ENCODE measurements at regions not wholly inside any gene's neighbourhood (a gene's known extent, or its start where the extent isn't known, plus 50 kb on each side); places are given as distances from the start of the nearest gene placed in this dataset.

DNA sequence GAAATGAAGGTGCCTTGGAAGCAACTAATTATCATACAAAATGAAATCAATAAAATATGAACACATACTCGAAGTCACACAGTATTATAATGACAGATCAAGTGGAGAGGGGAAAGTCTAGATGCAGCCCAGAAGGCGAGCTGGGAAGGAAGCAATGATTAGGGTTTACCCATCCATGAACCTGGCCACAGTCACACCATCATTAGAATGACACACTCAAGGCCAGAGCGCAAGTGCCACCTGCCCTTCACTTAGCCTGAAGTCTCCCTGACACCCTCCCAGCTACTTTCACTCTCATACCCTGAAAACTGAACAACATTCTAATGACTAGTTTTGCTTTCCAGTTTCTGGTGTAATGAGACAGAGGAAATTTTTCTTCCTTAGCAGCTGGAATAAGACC lies 302.8 kb upstream of the JARID2 start:
- TF ChIP-seq, protein P1, sequence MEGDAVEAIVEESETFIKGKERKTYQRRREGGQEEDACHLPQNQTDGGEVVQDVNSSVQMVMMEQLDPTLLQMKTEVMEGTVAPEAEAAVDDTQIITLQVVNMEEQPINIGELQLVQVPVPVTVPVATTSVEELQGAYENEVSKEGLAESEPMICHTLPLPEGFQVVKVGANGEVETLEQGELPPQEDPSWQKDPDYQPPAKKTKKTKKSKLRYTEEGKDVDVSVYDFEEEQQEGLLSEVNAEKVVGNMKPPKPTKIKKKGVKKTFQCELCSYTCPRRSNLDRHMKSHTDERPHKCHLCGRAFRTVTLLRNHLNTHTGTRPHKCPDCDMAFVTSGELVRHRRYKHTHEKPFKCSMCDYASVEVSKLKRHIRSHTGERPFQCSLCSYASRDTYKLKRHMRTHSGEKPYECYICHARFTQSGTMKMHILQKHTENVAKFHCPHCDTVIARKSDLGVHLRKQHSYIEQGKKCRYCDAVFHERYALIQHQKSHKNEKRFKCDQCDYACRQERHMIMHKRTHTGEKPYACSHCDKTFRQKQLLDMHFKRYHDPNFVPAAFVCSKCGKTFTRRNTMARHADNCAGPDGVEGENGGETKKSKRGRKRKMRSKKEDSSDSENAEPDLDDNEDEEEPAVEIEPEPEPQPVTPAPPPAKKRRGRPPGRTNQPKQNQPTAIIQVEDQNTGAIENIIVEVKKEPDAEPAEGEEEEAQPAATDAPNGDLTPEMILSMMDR (IDR thresholded peaks at IDR 0.05; ENCODE audit: partially characterized antibody, unreplicated experiment), result no peak
- H3K27me3 Mint-ChIP-seq (ENCODE audit: unreplicated experiment), result peaks cover 1% of the 10 kb centered on the region
- no peak overlapping the region for H3K4me3 Mint-ChIP-seq (ENCODE audit: unreplicated experiment)
- H3K27ac Mint-ChIP-seq (ENCODE audit: unreplicated experiment), result no peak overlapping the region
- H3K36me3 Mint-ChIP-seq (ENCODE audit: unreplicated experiment), result no peaks in the 10 kb centered on the region
- no peaks in the 10 kb centered on the region for H3K4me1 Mint-ChIP-seq (ENCODE audit: low read depth, unreplicated experiment)
- H3K9me3 Mint-ChIP-seq (ENCODE audit: unreplicated experiment), result no peaks in the 10 kb centered on the region
- DNase-seq, result no peak

DNA sequence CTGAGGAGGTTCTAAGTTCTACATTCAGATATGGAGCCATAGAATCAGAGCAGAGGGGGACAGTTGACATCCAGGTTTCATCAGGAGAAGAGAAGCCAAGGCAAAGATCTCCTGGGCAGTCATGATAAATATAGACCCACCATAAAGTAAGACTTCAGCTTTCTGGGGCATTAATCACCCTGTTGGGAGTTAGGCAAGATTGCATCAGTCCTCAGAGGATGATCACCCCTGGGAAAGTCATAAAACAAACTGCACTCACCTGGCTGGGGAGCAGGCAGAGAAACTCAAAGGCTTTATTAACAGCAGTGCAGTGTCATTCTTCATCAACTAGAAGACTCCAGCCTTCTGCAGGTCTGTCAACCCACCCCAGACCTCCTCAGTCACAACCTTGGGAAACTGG lies 301.3 kb upstream of the JARID2 start:
- Mint-ChIP-seq H3K4me3 (ENCODE audit: unreplicated experiment) (no peak overlapping the region), H3K27me3 (ENCODE audit: unreplicated experiment) (peaks cover 1% of the 10 kb centered on the region), H3K27ac (ENCODE audit: unreplicated experiment) (no peak overlapping the region), H3K4me1 (ENCODE audit: low read depth, unreplicated experiment) (no peaks in the 10 kb centered on the region), H3K36me3 (ENCODE audit: unreplicated experiment) (no peaks in the 10 kb centered on the region), H3K9me3 (ENCODE audit: unreplicated experiment) (no peaks in the 10 kb centered on the region)
- TF ChIP-seq, protein P1 (IDR thresholded peaks at IDR 0.05; ENCODE audit: partially characterized antibody, unreplicated experiment), result no peak
- no peak for DNase-seq

DNA sequence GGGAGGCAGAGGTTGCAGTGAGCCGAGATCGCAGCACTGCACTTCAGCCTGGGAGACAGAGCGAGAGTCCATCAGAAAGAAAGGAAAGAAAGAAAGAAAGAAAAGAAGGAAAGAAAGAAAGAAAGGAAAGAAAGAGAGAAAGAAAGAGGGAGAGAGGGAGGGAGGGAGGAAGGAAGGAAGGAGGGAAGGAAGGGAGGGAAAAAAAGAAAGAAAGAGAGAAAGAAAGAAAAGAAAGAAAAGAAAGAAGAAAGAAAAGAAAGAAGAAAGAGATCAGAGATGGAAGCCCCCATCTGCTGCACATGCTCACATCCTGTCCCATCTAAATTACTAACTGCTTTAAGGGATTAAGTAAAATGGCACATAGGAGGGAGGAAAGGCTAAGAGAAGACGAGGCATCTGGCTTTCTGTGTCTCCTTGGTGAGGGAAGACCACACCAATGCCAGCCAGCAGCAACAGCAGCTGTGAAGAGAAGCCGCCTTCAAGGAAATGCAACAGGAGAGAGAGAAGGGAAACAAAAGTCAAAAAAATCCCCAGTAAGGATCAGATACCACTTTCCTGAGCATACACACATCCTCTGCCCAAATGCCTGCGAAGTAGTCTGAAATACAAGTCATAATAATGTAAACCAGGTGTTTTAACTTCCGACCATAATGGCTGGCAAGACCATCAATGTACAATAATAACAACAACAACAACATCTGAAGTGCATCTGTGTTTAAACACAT lies 300.2 kb upstream of the JARID2 start:
- TF ChIP-seq, protein P1 (IDR thresholded peaks at IDR 0.05; ENCODE audit: partially characterized antibody, unreplicated experiment), result no peak
- H3K4me1 Mint-ChIP-seq (ENCODE audit: low read depth, unreplicated experiment), result peaks cover 8% of the 10 kb centered on the region
- H3K9me3 Mint-ChIP-seq (ENCODE audit: unreplicated experiment), result no peaks in the 10 kb centered on the region
- DNase-seq, result no peak
- H3K27me3 Mint-ChIP-seq (ENCODE audit: unreplicated experiment), result peaks cover 1% of the 10 kb centered on the region
- no peaks in the 10 kb centered on the region for H3K36me3 Mint-ChIP-seq (ENCODE audit: unreplicated experiment)
- no peak overlapping the region for H3K4me3 Mint-ChIP-seq (ENCODE audit: unreplicated experiment)
- no peak overlapping the region for H3K27ac Mint-ChIP-seq (ENCODE audit: unreplicated experiment)

DNA sequence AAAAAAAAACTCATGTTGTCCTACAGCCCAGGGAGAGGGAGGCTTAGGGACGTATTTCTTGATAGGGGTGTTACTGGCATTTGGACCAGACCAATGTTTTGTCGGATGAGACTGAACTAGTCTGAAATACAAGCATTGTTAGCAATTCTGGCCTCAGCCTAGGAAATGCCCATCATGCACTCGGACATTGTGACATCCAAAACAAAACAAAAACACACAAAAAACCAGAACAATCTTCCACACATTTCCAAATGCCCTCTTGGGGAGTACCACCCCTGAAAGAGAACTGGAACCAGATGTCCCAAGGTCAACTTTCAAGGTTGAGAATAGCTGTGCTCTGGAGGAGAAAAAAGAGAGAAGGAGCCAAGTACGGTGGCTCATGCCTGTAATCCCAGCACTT lies 299.1 kb upstream of the JARID2 start:
- no peak overlapping the region for H3K4me3 Mint-ChIP-seq (ENCODE audit: unreplicated experiment)
- no peak for DNase-seq
- no peaks in the 10 kb centered on the region for H3K9me3 Mint-ChIP-seq (ENCODE audit: unreplicated experiment)
- H3K27ac Mint-ChIP-seq (ENCODE audit: unreplicated experiment), result no peak overlapping the region
- H3K27me3 Mint-ChIP-seq (ENCODE audit: unreplicated experiment), result no peaks in the 10 kb centered on the region
- TF ChIP-seq, protein P1 (IDR thresholded peaks at IDR 0.05; ENCODE audit: partially characterized antibody, unreplicated experiment), result no peak
- peaks cover 9% of the 10 kb centered on the region for H3K4me1 Mint-ChIP-seq (ENCODE audit: low read depth, unreplicated experiment)
- no peaks in the 10 kb centered on the region for H3K36me3 Mint-ChIP-seq (ENCODE audit: unreplicated experiment)

DNA sequence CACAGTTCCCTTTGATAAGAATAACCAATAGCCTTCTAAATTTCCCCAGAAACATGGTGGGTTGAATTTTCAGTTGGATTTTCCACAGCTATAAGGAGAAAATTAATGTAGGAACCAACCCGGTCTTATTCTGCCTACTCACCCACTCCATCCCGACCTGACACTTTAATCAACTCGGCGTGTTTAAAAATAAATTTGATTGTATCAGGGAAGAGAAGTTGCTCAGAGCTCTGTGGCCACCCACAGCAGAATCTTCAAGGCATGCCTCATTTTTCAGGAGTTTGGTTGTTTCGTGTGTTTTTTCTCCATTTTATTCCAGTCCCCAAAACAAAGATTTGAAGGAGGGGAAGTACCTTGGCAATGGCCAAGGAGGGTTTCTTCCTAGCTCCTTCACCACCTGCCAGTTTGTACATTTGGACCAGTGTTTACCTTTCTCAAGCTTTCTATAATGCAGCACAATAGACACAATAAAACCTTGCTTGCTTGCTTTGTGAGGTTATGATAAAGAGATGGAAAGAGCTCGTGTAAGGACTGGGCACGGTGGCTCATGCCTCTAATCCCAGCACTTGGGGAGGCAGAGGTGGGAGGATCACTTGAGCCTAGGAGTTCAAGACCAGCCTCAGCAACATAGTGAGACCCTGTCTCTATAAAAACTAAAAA lies 297.2 kb upstream of the JARID2 start:
- peaks cover under 1% of the 10 kb centered on the region for H3K27me3 Mint-ChIP-seq (ENCODE audit: unreplicated experiment)
- peaks cover 11% of the 10 kb centered on the region for H3K4me1 Mint-ChIP-seq (ENCODE audit: low read depth, unreplicated experiment)
- no peaks in the 10 kb centered on the region for H3K36me3 Mint-ChIP-seq (ENCODE audit: unreplicated experiment)
- H3K4me3 Mint-ChIP-seq (ENCODE audit: unreplicated experiment), result no peak overlapping the region
- TF ChIP-seq, protein P1 (IDR thresholded peaks at IDR 0.05; ENCODE audit: partially characterized antibody, unreplicated experiment), result no peak
- DNase-seq, result no peak
- no peak overlapping the region for H3K27ac Mint-ChIP-seq (ENCODE audit: unreplicated experiment)
- H3K9me3 Mint-ChIP-seq (ENCODE audit: unreplicated experiment), result peaks cover 2% of the 10 kb centered on the region

All from glutamatergic neuron (in vitro differentiated cells).